Caki2 (cell line): ENCODE measurements at regions not wholly inside any gene's neighbourhood (a gene's known extent, or its start where the extent isn't known, plus 50 kb on each side); places are given as distances from the start of the nearest gene placed in this dataset.
"Not testable (repeated sequence)": the region's sequence is repeated elsewhere in the genome, so short reads cannot be mapped to it uniquely, and the experiment has no call there.

Source experiments
- DNase-seq: peaks from one replicate; pipeline ENCODE4 v3.0.0-alpha.2; 2015; ENCODE audit warnings: low read depth
- in situ Hi-C: cut with HindIII; loops from 2 replicates; pipeline ENCODE4 v1.10.0; 2016; ENCODE audit warnings: low sequenced_read_pairs, low pct_unique_long_range_greater_than_20kb, mixed read lengths

DNA sequence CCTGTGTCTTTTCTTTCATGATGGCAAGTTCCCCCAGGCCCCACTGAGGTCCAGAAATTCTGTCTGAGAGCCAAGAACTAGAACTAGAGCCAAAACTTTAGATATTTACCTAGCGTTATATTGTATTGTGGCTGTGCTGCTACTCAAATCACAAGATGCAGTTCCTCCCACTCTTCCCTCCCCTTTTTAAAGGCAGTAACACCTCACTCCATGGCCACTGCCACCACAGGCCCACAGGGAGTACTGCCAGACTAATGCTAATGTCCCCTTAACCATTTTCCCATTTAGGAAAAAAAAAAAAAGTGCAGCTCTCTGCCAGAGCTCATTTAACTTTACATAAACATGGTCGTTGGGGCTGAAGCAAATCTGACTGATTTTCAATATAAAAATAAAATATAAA, 99.7 kb upstream of the KYNU start:
- no peak for DNase-seq
- in situ Hi-C loops = no loop called here

DNA sequence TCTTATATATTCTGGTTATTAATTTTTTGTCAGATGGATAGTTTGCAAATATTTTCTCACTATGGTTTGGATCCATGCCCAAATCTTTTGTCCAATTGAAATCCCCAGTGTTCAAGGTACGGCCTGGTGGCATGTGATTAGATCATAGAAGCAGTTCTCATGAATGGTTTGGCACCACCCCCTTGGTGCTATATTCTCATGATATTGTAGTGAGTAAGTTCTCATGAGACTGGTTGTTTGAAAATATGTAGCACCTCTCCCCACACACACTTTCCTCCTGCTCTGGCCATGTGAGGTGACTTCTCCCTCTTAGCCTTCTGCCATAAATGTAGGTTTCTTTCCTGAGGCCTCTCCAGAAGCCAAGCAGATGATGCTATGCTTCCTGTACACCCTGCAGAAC, 107.7 kb upstream of the KYNU start:
- DNase-seq = no peak
- in situ Hi-C loops = no loop called here

DNA sequence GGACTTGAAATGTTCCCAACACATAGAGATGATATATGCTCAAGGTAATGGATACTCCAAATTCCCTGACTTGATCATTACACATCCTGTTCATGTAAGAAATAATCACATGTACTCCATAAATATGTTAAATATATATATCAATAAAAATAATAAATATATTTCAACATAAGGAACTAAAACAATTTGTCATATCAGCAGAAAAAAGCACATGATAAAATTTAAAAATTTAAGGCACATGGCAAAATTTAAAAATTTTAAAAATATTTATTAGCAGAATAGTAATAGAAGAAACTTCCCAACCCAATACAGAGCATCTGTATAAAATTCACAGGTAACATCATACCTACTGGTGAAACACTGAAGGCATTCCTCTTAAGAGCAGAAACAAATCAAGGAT, 109.6 kb upstream of the KYNU start:
- in situ Hi-C loops = no loop called here
- no peak for DNase-seq

DNA sequence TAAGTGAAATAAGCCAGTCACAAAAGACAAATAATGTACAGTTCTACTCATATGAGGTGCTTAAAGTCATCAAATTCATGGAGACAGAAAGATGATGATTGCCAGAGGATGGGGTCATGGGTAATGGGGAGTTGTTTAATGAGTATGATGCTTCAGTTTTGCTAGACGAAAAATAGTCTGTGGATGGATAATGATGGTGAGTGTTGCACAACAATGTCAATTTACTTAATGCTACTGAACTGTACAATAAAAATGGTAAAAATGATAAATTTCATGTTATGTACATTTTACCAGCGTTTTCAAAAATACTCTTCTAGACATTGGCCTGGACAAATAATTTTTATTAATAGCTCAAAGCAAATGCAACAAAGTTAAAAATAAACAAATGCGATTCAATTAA, 118.5 kb upstream of the KYNU start:
- in situ Hi-C loops = no loop called here
- DNase-seq = no peak

DNA sequence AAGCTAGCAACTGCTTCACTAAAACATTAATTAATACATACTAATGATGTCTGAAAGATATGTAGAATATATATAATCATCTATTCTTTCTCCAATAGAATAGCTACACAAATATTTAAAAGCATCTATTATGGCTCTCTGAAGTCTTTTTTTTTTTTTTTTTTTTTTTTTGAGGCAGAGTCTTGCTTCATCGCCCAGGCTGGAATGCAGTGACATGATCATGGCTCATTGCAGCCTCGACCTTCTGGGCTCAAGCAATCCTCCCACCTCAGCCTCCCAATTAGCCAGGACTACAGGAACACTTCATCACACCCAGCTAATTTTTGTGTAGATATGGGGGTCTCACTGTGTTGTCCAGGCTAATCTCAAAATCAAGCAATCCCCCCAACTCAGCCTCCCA, 120.4 kb upstream of the KYNU start:
- in situ Hi-C loops = no loop called here
- no peak for DNase-seq

DNA sequence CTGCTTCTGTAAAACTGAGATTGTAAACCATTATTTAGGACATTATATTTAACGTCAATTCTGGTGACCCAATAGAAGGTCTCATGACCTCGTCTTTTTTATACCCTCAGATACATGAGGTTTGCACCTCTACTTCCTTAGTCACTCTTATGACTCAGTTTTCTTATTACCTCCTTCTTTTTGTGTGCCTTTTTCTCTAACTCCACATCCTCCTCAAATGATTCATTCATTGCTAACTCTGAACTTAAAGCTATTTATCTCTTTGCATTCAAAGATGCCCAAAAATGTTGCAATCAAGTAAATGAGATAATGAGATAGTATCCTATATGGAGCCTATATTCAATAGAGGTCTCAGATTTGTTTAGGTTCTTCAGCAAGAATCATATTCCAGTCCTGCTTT, 121.0 kb upstream of the KYNU start:
- in situ Hi-C loops = no loop called here
- peak; percentile 21 for DNase-seq

DNA sequence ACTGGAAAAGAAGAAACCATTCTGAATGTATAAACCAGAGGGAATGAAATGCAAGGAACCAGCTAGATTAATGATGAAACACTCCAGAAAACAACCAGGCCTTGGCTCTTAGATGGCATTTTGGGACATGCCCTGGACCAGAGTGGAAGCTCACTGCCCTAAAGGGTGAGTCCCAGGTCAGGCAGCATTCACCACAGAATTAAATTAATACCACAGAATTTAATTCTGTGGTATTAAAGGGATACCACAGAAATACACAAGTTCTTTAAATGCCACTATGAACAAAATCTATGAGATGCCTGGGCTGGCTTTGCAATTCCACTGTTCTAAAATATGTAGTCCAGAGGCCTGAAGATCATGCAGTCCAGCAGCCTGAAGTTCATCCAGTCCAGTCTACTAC, 122.3 kb upstream of the KYNU start:
- no peak for DNase-seq
- in situ Hi-C loops = no loop called here

DNA sequence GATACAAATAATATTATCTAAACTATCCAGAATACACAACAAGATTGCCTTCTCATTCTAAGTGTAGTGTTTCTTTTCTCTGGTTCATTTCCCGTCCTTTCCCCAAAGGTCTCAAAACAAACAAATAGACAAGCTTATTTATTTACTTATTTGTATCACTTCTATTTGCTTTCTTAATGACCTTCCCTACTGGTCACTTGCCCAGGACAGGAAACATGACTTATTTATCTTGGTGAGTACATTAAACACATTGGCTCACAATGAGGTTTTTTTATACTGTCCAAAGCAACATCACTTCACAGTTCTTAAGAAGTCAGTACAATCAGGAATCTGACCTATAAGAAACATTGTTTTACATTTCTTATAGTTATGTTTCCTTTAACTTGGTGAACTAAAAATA, 123.3 kb upstream of the KYNU start:
- DNase-seq = peak; percentile 28
- in situ Hi-C loops = no loop called here

DNA sequence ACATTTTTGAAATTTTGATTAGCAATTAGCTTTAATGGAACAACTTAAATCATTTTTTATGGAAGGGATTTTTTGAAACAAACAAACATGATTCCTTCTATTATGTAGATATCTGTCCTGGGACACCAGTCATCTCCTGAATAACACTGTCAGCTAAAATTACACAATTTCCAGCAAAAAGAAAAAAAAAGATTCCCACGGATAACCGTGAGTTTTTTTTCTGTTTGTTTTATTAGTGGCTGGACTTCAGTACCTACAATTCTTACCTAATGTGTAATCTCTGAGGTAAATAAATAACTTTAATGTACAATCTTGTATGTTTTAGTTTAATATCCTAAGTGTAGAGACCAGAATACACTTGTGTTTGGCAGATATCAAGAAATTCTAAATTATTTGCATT, 126.6 kb upstream of the KYNU start:
- peak; percentile 49 for DNase-seq
- in situ Hi-C loops = no loop called here

DNA sequence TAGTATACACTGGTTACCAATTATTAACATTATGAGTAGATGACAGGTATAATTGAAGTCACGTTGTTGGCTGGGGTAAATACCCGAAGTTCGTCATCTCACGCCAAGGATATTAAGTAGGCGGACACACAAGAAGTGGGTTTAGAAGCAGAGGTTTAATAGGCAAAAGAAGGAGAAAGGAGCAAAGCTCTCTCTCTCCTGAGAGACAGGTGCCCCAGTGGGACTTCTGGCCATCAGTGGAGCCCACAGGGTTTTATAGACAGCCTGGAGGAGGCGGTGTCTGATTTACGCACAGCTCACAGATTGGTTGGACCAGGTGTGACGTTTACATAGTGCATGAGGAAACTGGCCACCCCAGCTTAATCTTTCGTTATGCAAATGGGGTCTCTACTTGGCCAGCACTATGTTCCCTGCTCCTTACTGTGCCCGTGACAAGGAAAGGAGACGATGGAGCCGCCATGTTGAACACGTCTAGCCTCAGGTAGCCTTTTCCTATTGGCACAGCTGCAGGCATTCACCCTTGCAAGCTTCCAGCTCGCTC, 128.8 kb upstream of the KYNU start:
- in situ Hi-C loops = no loop called here
- no peak for DNase-seq

DNA sequence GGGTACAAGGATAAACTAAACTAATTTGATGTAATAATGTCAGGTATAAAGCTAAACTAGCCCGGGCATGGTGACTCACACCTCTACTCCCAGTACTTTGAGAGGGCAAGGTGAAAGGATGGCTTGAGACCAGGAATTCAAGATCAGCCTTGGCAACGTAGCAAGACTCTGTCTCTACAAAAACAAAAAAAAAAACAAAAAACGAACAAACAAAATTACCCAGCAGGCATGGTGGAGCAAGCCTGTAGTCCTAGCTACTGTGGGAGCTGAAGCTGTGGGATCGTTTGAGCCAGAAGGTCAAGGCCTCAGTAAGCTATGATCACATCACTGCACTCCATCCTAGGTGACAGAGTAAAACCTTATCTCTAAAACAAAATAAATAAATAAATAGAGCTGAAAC, 131.8 kb upstream of the KYNU start:
- in situ Hi-C loops = no loop called here
- DNase-seq = peak; percentile 98

DNA sequence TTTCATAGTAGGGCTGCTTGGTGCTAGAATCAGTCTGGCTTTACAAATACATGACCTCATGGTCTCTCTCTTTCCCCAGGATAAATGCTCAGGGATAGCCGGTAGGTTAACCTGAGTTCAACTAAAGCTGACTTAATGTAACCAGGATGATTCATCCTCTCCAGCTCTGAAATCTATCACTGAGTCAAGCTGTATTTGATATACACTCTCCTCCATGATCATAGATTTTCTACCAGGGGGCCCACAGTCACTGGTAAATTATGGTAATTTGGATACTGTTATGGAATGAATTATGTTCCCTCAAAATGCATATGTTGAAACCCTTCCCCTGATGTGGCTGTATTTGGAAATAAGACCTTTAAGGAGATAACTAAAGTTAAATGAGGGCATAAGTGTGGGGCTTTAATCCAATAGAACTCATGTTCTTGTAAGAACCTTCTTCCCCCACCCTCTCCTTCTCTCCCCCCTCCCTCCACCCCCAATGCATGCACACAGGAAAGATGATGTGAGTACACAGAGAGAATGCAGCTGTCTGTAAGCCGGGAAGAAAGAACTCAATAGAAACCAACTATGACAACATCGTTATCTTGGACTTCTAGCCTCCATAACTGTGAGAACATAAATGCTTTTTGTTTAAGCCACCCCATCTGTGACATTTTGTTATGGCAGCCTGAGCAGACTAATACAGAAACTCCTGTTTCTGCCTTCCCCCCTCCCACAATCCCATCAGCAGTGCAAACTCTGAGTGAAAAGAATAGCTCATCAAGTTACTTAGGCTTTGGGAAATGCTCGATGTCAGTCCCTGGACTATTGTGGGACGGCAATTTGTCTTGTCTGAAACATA, 134.9 kb upstream of the KYNU start:
- in situ Hi-C loops = no loop called here
- DNase-seq = peak; percentile 82

DNA sequence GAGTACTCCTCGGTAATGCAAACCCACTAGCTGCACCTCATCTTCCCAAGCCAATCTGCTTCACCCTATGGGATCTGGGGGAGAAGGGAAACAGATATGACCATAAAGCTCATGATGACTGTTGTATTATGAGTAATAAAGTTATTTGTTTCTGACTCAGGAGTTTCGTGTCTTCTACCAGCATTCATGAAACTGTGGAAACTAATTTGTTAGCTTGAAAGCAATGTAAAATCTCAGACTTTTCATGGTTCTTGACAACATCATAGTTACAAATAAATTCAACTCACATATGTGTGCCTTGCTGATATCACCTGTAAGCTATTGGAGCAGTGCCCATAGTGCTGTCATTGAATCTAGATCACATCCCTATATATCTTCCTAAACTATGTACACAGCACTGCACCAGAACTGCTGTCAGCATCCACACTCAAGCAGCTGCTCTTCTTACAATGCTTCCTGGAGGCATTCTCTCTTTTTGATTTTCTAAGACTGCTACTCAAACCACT, 135.6 kb upstream of the KYNU start:
- in situ Hi-C loops = no loop called here
- no peak for DNase-seq

DNA sequence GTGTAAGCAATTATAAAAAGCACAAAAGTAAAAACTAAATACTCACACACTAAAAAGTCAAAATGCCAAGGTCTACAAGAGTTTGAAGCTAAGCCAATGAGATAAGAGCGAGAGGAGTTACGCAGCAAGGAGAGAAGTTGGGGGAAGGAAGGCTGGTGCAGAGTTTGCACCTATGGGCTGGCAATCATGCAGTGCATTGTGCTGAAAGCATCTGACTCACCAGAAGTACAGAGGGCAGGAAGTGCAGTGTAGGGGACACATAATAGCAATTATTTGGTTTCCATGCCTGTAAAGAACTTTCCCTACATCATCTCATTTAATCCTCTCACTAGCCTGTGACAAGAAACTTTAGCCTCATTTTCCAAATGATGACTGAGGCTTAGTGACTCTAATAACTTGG, 142.7 kb upstream of the KYNU start:
- no peak for DNase-seq
- in situ Hi-C loops = no loop called here

DNA sequence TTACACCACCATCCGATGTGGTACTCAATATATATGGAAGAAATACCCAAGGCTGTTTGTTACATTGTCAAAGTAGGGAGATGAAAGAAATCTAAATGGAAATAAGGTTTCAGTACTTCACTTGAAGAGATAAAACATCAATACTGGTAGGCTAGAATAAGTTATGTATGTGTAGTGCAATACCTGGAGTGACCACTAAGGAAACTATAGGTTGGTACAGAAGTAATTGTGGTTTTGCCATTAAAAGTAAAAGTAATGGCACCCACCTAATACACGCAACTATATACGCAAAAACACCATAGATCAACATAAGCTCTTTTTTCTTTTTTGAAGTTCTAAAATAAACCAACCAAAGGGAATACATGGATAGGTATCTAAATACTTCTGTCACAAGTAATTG, 143.2 kb upstream of the KYNU start:
- in situ Hi-C loops = no loop called here
- no peak for DNase-seq

DNA sequence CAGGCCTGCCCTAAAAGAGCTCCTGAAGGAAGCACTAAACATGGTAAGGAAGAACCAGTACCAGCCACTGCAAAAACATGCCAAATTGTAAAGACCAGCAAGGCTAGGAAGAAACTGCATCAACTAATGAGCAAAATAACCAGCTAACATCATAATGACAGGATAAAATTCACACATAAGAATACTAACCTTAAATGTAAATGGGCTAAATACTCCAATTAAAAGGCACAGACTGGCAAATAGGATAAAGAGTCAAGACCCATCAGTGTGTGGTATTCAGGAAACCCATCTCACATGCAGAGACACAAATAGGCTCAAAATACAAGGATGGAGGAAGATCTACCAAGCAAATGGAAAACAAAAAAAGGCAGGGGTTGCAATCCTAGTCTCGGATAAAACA, 147.7 kb upstream of the KYNU start:
- in situ Hi-C loops, DNase-seq: not testable (repeated sequence)

DNA sequence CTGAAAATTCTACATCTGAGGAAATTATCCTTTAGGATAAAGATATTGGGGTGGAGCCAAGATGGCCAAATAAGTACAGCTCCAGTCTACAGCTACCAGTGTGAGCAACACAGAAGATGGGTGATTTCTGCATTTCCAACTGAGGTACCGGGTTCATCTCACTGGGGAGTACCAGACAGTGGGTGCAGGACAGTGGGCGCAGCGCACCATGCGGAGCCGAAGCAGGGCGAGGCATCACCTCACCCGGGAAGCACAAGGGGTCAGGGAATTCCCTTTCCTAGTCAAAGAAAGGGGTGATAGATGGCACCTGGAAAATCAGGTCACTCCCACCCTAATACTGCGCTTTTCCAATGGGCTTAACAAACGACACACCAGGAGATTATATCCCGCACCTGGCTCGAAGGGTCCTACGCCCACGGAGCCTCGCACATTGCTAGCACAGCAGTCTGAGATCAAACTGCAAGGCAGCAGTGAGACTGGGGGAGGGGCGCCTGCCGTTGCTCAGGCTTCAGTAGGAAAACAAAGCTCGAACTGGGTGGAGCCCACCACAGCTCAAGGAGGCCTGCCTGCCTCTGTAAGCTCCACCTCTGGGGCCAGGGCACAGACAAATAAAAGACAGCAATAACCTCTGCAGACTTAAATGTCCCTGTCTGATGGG, 149.5 kb upstream of the KYNU start:
- DNase-seq, in situ Hi-C loops: not testable (repeated sequence)

DNA sequence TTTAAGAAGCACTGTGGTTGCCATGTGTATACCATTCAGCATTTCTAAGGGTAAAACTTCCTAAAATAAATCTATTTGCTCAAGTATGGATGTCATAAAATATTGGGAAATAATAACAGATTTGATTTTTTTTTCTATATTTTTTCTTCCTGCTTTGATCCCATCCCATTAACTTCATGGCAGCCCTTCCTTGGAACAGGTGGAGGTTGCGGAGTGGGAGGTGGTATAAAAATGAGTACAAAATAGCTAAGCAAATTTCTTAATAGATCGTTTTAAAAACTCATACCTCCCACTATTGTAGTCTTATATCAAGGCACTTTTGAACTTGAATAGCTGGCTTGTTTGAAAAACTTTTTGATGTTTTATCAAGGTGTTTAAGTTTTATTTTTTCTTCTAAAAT, 152.1 kb upstream of the KYNU start:
- in situ Hi-C loops = no loop called here
- no peak for DNase-seq

DNA sequence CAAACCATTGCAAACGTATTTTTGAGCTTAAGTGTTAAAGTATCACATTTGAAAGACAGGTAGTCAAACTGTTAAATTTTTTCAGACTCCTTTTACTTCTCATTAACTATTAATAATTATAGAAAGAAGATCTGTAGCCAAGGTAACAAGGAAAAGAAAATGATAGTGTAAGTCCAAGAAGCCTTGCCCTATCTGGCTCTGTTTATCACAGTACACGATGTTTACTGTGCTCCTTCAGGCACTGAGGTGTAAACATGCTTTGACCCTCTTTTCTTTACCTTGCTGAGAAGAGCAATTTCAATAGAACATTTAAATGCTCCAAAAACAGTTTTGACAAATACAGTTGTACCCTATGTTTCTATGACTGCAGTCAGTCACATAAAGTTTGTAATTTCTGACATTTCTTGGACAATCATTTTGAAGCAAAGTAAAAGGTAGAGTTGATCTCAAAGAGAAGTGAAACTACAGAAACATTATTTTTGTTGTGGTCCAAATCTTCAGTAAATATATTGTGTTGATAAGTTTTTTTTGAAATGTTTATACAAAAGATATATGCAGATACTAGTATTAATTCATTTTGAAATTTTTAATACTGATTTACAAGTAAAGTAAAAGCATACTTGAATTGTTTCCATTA, 152.6 kb upstream of the KYNU start:
- DNase-seq = no peak
- in situ Hi-C loops = no loop called here
